ENCODE measurements at regions not wholly inside any gene's neighbourhood (a gene's known extent, or its start where the extent isn't known, plus 50 kb on each side); places are given as distances from the start of the nearest gene placed in this dataset.
"Not testable (repeated sequence)": the region's sequence is repeated elsewhere in the genome, so short reads cannot be mapped to it uniquely, and the experiment has no call there.

- H3K4me3 Mint-ChIP-seq: no peak overlapping the region
- H3K27me3 Mint-ChIP-seq (ENCODE audit: low read depth): peaks cover 16% of the 10 kb centered on the region
- H3K27ac Mint-ChIP-seq: no peak overlapping the region
- H3K4me1 Mint-ChIP-seq (ENCODE audit: low read depth): peaks cover 11% of the 10 kb centered on the region
- no peaks in the 10 kb centered on the region for H3K9me3 Mint-ChIP-seq
- H3K36me3 Mint-ChIP-seq (ENCODE audit: low read depth): no peaks in the 10 kb centered on the region
Observed at GRCh38 chr2:60351321-60351720, 202.1 kb downstream of the BCL11A start.

- Mint-ChIP-seq H3K27ac (no peak overlapping the region), H3K27me3 (ENCODE audit: low read depth) (peaks cover 22% of the 10 kb centered on the region), H3K4me3 (no peak overlapping the region), H3K36me3 (ENCODE audit: low read depth) (no peaks in the 10 kb centered on the region), H3K4me1 (ENCODE audit: low read depth) (peaks cover 7% of the 10 kb centered on the region), H3K9me3 (no peaks in the 10 kb centered on the region)
Observed at GRCh38 chr2:60350791-60351190, 202.7 kb downstream of the BCL11A start.

- H3K27me3 Mint-ChIP-seq (ENCODE audit: low read depth): peaks cover 21% of the 10 kb centered on the region
- no peak overlapping the region for H3K27ac Mint-ChIP-seq
- no peaks in the 10 kb centered on the region for H3K9me3 Mint-ChIP-seq
- H3K36me3 Mint-ChIP-seq (ENCODE audit: low read depth): no peaks in the 10 kb centered on the region
- H3K4me1 Mint-ChIP-seq (ENCODE audit: low read depth): no peaks in the 10 kb centered on the region
- H3K4me3 Mint-ChIP-seq: no peak overlapping the region
Observed at GRCh38 chr2:60347781-60348180, 205.7 kb downstream of the BCL11A start.

- H3K4me3 Mint-ChIP-seq; H3K4me1 Mint-ChIP-seq (ENCODE audit: low read depth); H3K36me3 Mint-ChIP-seq (ENCODE audit: low read depth); H3K27ac Mint-ChIP-seq; H3K9me3 Mint-ChIP-seq: not testable (repeated sequence)
- peaks cover 32% of the 10 kb centered on the region for H3K27me3 Mint-ChIP-seq (ENCODE audit: low read depth)
Observed at GRCh38 chr2:60342491-60342890, 211.0 kb downstream of the BCL11A start.

GRCh38 chr2:60341151-60341550 is 212.3 kb downstream of the BCL11A start:
- Mint-ChIP-seq H3K4me3 (no peak overlapping the region), H3K36me3 (ENCODE audit: low read depth) (no peaks in the 10 kb centered on the region), H3K4me1 (ENCODE audit: low read depth) (no peaks in the 10 kb centered on the region), H3K9me3 (no peaks in the 10 kb centered on the region), H3K27me3 (ENCODE audit: low read depth) (peaks cover 24% of the 10 kb centered on the region), H3K27ac (no peak overlapping the region)

GRCh38 chr2:60339286-60339685 is 214.2 kb downstream of the BCL11A start:
- Mint-ChIP-seq H3K27ac (no peak overlapping the region), H3K27me3 (ENCODE audit: low read depth) (peaks cover 20% of the 10 kb centered on the region), H3K4me1 (ENCODE audit: low read depth) (no peaks in the 10 kb centered on the region)

GRCh38 chr2:60337142-60337497 is 216.3 kb downstream of the BCL11A start:
- no peaks in the 10 kb centered on the region for H3K9me3 Mint-ChIP-seq
- no peak overlapping the region for H3K27ac Mint-ChIP-seq
- no peaks in the 10 kb centered on the region for H3K36me3 Mint-ChIP-seq (ENCODE audit: low read depth)
- peaks cover 16% of the 10 kb centered on the region for H3K27me3 Mint-ChIP-seq (ENCODE audit: low read depth)
- H3K4me1 Mint-ChIP-seq (ENCODE audit: low read depth): no peaks in the 10 kb centered on the region
- H3K4me3 Mint-ChIP-seq: no peak overlapping the region

More at GRCh38 chr2:60339286-60339685, 214.2 kb downstream of the BCL11A start:
- no peak overlapping the region for H3K4me3 Mint-ChIP-seq
- no peaks in the 10 kb centered on the region for H3K9me3 Mint-ChIP-seq
- no peaks in the 10 kb centered on the region for H3K36me3 Mint-ChIP-seq (ENCODE audit: low read depth)

- Mint-ChIP-seq H3K4me3 (no peak overlapping the region), H3K27me3 (ENCODE audit: low read depth) (peaks cover 11% of the 10 kb centered on the region), H3K9me3 (no peaks in the 10 kb centered on the region), H3K4me1 (ENCODE audit: low read depth) (no peaks in the 10 kb centered on the region), H3K36me3 (ENCODE audit: low read depth) (no peaks in the 10 kb centered on the region), H3K27ac (no peak overlapping the region)
Observed at GRCh38 chr2:60336442-60337141, 216.9 kb downstream of the BCL11A start.

- no peak overlapping the region for H3K27ac Mint-ChIP-seq
- H3K9me3 Mint-ChIP-seq: no peaks in the 10 kb centered on the region
- H3K36me3 Mint-ChIP-seq (ENCODE audit: low read depth): no peaks in the 10 kb centered on the region
- H3K4me1 Mint-ChIP-seq (ENCODE audit: low read depth): no peaks in the 10 kb centered on the region
- peaks cover 11% of the 10 kb centered on the region for H3K27me3 Mint-ChIP-seq (ENCODE audit: low read depth)
- no peak overlapping the region for H3K4me3 Mint-ChIP-seq
Observed at GRCh38 chr2:60335533-60336237, 217.8 kb downstream of the BCL11A start.

GRCh38 chr2:60334610-60335009 is 218.8 kb downstream of the BCL11A start:
- Mint-ChIP-seq H3K27ac (no peak overlapping the region), H3K27me3 (ENCODE audit: low read depth) (peaks cover 9% of the 10 kb centered on the region), H3K4me3 (no peak overlapping the region), H3K36me3 (ENCODE audit: low read depth) (no peaks in the 10 kb centered on the region), H3K9me3 (no peaks in the 10 kb centered on the region), H3K4me1 (ENCODE audit: low read depth) (no peaks in the 10 kb centered on the region)

GRCh38 chr2:60333264-60333663 is 220.2 kb downstream of the BCL11A start:
- Mint-ChIP-seq H3K27me3 (ENCODE audit: low read depth) (peaks cover 9% of the 10 kb centered on the region), H3K4me1 (ENCODE audit: low read depth) (no peaks in the 10 kb centered on the region), H3K27ac (no peak overlapping the region), H3K36me3 (ENCODE audit: low read depth) (no peaks in the 10 kb centered on the region), H3K4me3 (no peak overlapping the region), H3K9me3 (no peaks in the 10 kb centered on the region)

GRCh38 chr2:60331115-60331809 is 222.2 kb downstream of the BCL11A start:
- H3K4me3 Mint-ChIP-seq: no peak overlapping the region
- no peaks in the 10 kb centered on the region for H3K36me3 Mint-ChIP-seq (ENCODE audit: low read depth)
- H3K4me1 Mint-ChIP-seq (ENCODE audit: low read depth): no peaks in the 10 kb centered on the region
- no peak overlapping the region for H3K27ac Mint-ChIP-seq
- peaks cover 15% of the 10 kb centered on the region for H3K27me3 Mint-ChIP-seq (ENCODE audit: low read depth)
- peaks cover 3% of the 10 kb centered on the region for H3K9me3 Mint-ChIP-seq

- H3K27ac Mint-ChIP-seq: no peak overlapping the region
- H3K27me3 Mint-ChIP-seq (ENCODE audit: low read depth): peaks cover 11% of the 10 kb centered on the region
- H3K9me3 Mint-ChIP-seq: peaks cover 4% of the 10 kb centered on the region
- H3K4me1 Mint-ChIP-seq (ENCODE audit: low read depth): no peaks in the 10 kb centered on the region
- no peak overlapping the region for H3K4me3 Mint-ChIP-seq
- H3K36me3 Mint-ChIP-seq (ENCODE audit: low read depth): no peaks in the 10 kb centered on the region
Observed at GRCh38 chr2:60329225-60329624, 224.2 kb downstream of the BCL11A start.

- Mint-ChIP-seq H3K4me3 (no peak overlapping the region), H3K27me3 (ENCODE audit: low read depth) (peaks cover 11% of the 10 kb centered on the region), H3K4me1 (ENCODE audit: low read depth) (no peaks in the 10 kb centered on the region), H3K36me3 (ENCODE audit: low read depth) (no peaks in the 10 kb centered on the region), H3K9me3 (peaks cover 4% of the 10 kb centered on the region), H3K27ac (no peak overlapping the region)
Observed at GRCh38 chr2:60324536-60324935, 228.9 kb downstream of the BCL11A start.

GRCh38 chr2:60321816-60322215 is 231.6 kb downstream of the BCL11A start:
- no peak overlapping the region for H3K27ac Mint-ChIP-seq
- no peaks in the 10 kb centered on the region for H3K36me3 Mint-ChIP-seq (ENCODE audit: low read depth)
- H3K9me3 Mint-ChIP-seq: peaks cover 4% of the 10 kb centered on the region
- H3K4me3 Mint-ChIP-seq: no peak overlapping the region
- no peaks in the 10 kb centered on the region for H3K4me1 Mint-ChIP-seq (ENCODE audit: low read depth)
- peaks cover 21% of the 10 kb centered on the region for H3K27me3 Mint-ChIP-seq (ENCODE audit: low read depth)

All from T-helper 1 cell treated with Interleukin-12 subunit alpha and Interleukin-12 subunit beta and Interleukin-4 antibody, amounts not matched to agents 30 μg/mL and 1 μg/mL, for 36 hours (primary cell).